ENCODE measurements at regions not wholly inside any gene's neighbourhood (a gene's known extent, or its start where the extent isn't known, plus 50 kb on each side); places are given as distances from the start of the nearest gene placed in this dataset.

DNA sequence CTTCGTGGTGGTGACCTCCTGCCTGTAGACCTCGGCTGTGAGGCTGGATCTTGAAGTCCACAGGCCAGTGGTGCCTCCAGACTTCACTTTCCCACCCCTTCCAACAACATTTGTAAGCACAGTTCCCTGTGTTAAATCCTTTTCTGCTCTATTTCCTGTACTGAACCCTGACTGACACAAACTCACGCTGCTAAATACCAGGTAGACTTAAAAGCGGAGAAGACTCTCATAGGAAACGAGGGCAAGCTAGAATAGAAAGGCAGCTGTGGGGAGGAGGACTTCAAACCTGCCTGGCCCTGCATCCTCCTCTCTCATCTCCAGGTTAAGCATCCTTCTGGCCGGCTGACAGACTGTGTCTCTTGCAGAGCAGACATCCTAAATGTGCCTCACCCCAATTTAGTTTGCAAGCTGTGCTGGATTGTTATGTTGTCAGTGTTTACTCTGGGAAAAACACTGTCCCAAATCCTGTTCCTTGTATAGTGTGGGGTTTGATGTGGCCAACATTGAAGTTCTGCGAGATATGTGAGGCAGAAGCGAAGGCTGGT, 58.5 kb upstream of the LARS2 start:
- 29% methylated on average over 8 of the region's 8 CpGs for WGBS (ENCODE audit: missing lambda C conversion rate)
- Histone ChIP-seq H3K4me3 (no peak overlapping the region), H3K4me2 (no peak overlapping the region), H3K27ac (no peak overlapping the region), H3K9me3 (no peaks in the 10 kb centered on the region), H3K4me1 (no peaks in the 10 kb centered on the region)
- FAIRE-seq = no peak
- no peak for DNase-seq (ENCODE audit: low read depth in 1 of 2, low spot score in 1 of 2)
- ChIA-PET POLR2A (no interaction called here), CTCF (interaction anchor here (1.2 kb wide), 1 partner anchor 14 kb away, joined by 3 read pairs; no protein-coding TSS in a partner anchor)
- no peak for ATAC-seq
- TF ChIP-seq CBX2 (IDR thresholded peaks at IDR 0.05; ENCODE audit: borderline replicate concordance, low read depth) = no peak
- TF ChIP-seq PHF8 (IDR thresholded peaks at IDR 0.05; ENCODE audit: borderline replicate concordance, low read depth) = no peak
- no peak for TF ChIP-seq HOXA7 (CRISPR knock-in tag; IDR thresholded peaks at IDR 0.05)
- no peak for TF ChIP-seq NFE2L2 (conservative IDR thresholded peaks at IDR 0.05; ENCODE audit: low read length)
- TF ChIP-seq HEYL (CRISPR knock-in tag; IDR thresholded peaks at IDR 0.05) = no peak
- TF ChIP-seq KDM1A (IDR thresholded peaks at IDR 0.05; ENCODE audit: low read depth) = no peak
- no peak for TF ChIP-seq FOXS1 (CRISPR knock-in tag; IDR thresholded peaks at IDR 0.05)
- no peak for TF ChIP-seq RNF2 (IDR thresholded peaks at IDR 0.05; ENCODE audit: borderline replicate concordance, low read depth)
- no peak for TF ChIP-seq CHD4 (IDR thresholded peaks at IDR 0.05; ENCODE audit: borderline replicate concordance)
- no peak for TF ChIP-seq HOXB13 (CRISPR knock-in tag; IDR thresholded peaks at IDR 0.05; ENCODE audit: low read depth)
- no peak for TF ChIP-seq EHF (CRISPR knock-in tag; IDR thresholded peaks at IDR 0.05)
- TF ChIP-seq EHMT2 (IDR thresholded peaks at IDR 0.05; ENCODE audit: low read depth) = no peak
- no peak for TF ChIP-seq RAD21 (conservative IDR thresholded peaks at IDR 0.05 in 1 of 2, IDR thresholded peaks at IDR 0.05 in 1 of 2)
- no peak for TF ChIP-seq MAFK (IDR thresholded peaks at IDR 0.05; ENCODE audit: partially characterized antibody)

DNA sequence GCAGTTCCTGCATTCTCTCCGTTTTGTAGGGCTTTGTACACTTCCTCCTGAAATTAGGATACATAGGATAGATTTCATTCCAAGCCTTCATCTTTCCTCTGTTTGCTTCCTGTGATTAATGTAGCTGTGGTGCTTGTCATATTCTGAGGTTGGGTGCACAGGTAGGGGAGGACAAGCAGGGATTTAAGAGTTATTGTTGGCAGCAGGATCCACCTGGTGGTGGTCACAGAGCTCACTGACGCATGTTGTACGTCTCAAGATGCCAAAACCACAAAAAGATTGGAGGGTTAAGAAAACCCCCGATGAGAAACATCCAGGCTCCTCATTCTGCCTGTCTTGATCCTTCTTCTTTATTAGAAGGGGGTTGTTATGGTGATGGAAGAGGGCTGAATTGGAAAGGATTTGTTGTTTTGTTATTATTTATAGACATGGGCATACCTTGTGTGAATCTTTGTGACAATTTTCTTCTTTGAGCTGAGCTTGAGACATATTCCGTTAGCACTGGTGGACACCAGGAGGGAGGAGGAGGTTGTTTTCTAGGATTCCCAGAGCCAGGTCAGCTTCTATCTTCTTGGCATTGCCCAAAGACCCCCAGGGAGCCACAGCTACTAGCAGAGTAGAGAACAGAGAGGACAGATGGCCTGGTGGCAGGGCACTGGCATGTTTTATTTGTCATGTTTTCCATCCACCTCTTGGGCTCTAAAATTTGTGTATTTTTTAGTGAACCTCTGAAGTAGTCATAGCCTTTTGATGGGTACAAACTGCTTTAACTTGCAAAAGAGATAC, 57.7 kb upstream of the LARS2 start:
- ChIA-PET CTCF (interaction anchor here (1.2 kb wide), 1 partner anchor 15 kb away, joined by 3 read pairs; no protein-coding TSS in a partner anchor), POLR2A (no interaction called here)
- H3K4me2 ChIP-seq = no peak overlapping the region
- WGBS (ENCODE audit: missing lambda C conversion rate) = 18% methylated on average over 5 of the region's 5 CpGs
- no peaks in the 10 kb centered on the region for H3K9me3 ChIP-seq
- TF ChIP-seq SMC3 (IDR thresholded peaks at IDR 0.05) (no peak), POLR2A (IDR thresholded peaks at IDR 0.05; ENCODE audit: low read length) (no peak), CHD2 (IDR thresholded peaks at IDR 0.05; ENCODE audit: low read length, partially characterized antibody) (no peak), MAFK (IDR thresholded peaks at IDR 0.05; ENCODE audit: partially characterized antibody) (no peak), MYC (IDR thresholded peaks at IDR 0.05; ENCODE audit: borderline replicate concordance, low read length) (no peak), CBX8 (IDR thresholded peaks at IDR 0.05) (no peak), ZFP36 (IDR thresholded peaks at IDR 0.05; ENCODE audit: borderline replicate concordance, partially characterized antibody) (no peak), KDM5A (IDR thresholded peaks at IDR 0.05) (no peak), CHD4 (IDR thresholded peaks at IDR 0.05; ENCODE audit: borderline replicate concordance) (no peak)
- TF ChIP-seq, protein P1, sequence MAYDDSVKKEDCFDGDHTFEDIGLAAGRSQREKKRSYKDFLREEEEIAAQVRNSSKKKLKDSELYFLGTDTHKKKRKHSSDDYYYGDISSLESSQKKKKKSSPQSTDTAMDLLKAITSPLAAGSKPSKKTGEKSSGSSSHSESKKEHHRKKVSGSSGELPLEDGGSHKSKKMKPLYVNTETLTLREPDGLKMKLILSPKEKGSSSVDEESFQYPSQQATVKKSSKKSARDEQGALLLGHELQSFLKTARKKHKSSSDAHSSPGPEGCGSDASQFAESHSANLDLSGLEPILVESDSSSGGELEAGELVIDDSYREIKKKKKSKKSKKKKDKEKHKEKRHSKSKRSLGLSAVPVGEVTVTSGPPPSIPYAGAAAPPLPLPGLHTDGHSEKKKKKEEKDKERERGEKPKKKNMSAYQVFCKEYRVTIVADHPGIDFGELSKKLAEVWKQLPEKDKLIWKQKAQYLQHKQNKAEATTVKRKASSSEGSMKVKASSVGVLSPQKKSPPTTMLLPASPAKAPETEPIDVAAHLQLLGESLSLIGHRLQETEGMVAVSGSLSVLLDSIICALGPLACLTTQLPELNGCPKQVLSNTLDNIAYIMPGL (CRISPR knock-in tag; IDR thresholded peaks at IDR 0.05; ENCODE audit: borderline replicate concordance) = no peak
- H3K4me1 ChIP-seq = no peaks in the 10 kb centered on the region
- no peak for FAIRE-seq
- ATAC-seq = no peak
- DNase-seq (ENCODE audit: low read depth in 1 of 2, low spot score in 1 of 2) = no peak
- H3K4me3 ChIP-seq = no peak overlapping the region
- no peak overlapping the region for H3K27ac ChIP-seq

DNA sequence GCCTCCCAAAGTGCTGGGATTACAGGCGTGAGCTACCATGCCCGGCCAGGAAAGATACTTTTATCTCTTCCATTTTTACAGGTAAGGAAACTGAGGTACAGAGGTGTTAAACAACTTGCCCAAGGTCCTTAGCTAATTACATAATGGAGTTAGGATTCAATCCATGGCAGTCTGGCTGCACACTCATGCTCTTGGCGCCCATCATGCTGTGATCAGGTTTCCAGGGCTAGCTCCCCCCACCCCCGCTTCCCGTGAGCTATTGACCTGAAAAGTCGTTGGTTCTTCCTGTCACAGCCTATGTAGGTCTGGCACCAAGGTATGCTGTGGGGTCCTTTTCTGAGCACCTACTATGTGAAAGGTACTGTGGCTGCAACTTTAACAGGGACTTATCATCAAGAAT, 55.9 kb upstream of the LARS2 start:
- no peak for TF ChIP-seq CBX8 (IDR thresholded peaks at IDR 0.05)
- TF ChIP-seq CHD2 (IDR thresholded peaks at IDR 0.05; ENCODE audit: low read length, partially characterized antibody) = no peak
- ATAC-seq (no peak), DNase-seq (ENCODE audit: low read depth in 1 of 2, low spot score in 1 of 2) (no peak), FAIRE-seq (no peak)
- 41% methylated on average over 4 of the region's 6 CpGs for WGBS (ENCODE audit: missing lambda C conversion rate)
- ChIA-PET POLR2A (no interaction called here), CTCF (interaction anchor here (1.0 kb wide), 1 partner anchor 41 kb away, joined by 3 read pairs; no protein-coding TSS in a partner anchor)
- Histone ChIP-seq H3K4me1 (no peaks in the 10 kb centered on the region), H3K9me3 (no peaks in the 10 kb centered on the region), H3K4me3 (no peak overlapping the region), H3K4me2 (no peak overlapping the region), H3K27ac (no peak overlapping the region)

Data from A549 (cell line).